IgD-negative memory B cell (primary cell): ENCODE measurements at regions not wholly inside any gene's neighbourhood (a gene's known extent, or its start where the extent isn't known, plus 50 kb on each side); places are given as distances from the start of the nearest gene placed in this dataset.

ENCODE experiments used
- H3K27ac Mint-ChIP-seq, 3 donors: one replicate each; pipeline ENCODE4 v1.8.0; 2020 to 2022; ENCODE audit warnings: mild to moderate bottlenecking in 3 of 3, mixed read lengths in 3 of 3, moderate library complexity in 1 of 3
- H3K27me3 Mint-ChIP-seq: one replicate; pipeline ENCODE4 v1.8.0; 2021; ENCODE audit warnings: mixed read lengths
- H3K36me3 Mint-ChIP-seq: one replicate; pipeline ENCODE4 v1.8.0; 2020; ENCODE audit warnings: mild to moderate bottlenecking, mixed read lengths
- H3K4me1 Mint-ChIP-seq, 3 donors: one replicate each; pipeline ENCODE4 v1.8.0; 2020 to 2022; ENCODE audit warnings: mixed read lengths in 3 of 3, mild to moderate bottlenecking in 1 of 3
- H3K4me3 Mint-ChIP-seq, 4 donors: one replicate each; pipeline ENCODE4 v1.8.0; 2020 to 2022; ENCODE audit warnings: mild to moderate bottlenecking in 4 of 4, mixed read lengths in 4 of 4, moderate library complexity in 3 of 4
- H3K9me3 Mint-ChIP-seq, 3 donors: one replicate each; pipeline ENCODE4 v1.8.0; 2020 to 2021; ENCODE audit warnings: mixed read lengths in 3 of 3, mild to moderate bottlenecking in 1 of 3

- Mint-ChIP-seq H3K27me3 (no peaks in the 10 kb centered on the region), H3K9me3 (peaks cover 0 to 1% (median under 1%) of the 10 kb centered on the region in 3 donors), H3K4me1 (peaks cover 34 to 47% (median 46%) of the 10 kb centered on the region in 3 donors), H3K36me3 (no peaks in the 10 kb centered on the region), H3K4me3 (peak overlapping the region in 1 of 4 donors; percentile 65), H3K27ac (peak overlapping the region in 1 of 3 donors; percentile 78)
These were observed 237.9 kb upstream of the MYO3A start for GRCh38 chr10:25696013-25696708.

GRCh38 chr10:25697412-25697811, 236.6 kb upstream of the MYO3A start:
- Mint-ChIP-seq H3K4me1 (peaks cover 28 to 37% (median 37%) of the 10 kb centered on the region in 3 donors), H3K36me3 (no peaks in the 10 kb centered on the region), H3K27ac (peak overlapping the region in 1 of 3 donors; percentile 11), H3K4me3 (peak overlapping the region in 1 of 4 donors; percentile 33), H3K9me3 (no peaks in the 10 kb centered on the region), H3K27me3 (no peaks in the 10 kb centered on the region)

GRCh38 chr10:25698638-25699037, 235.4 kb upstream of the MYO3A start:
- no peaks in the 10 kb centered on the region for H3K9me3 Mint-ChIP-seq
- H3K27me3 Mint-ChIP-seq: no peaks in the 10 kb centered on the region
- H3K4me1 Mint-ChIP-seq: peaks cover 21 to 28% (median 26%) of the 10 kb centered on the region in 3 donors
- H3K4me3 Mint-ChIP-seq: no peak overlapping the region
- H3K36me3 Mint-ChIP-seq: no peaks in the 10 kb centered on the region
- no peak overlapping the region for H3K27ac Mint-ChIP-seq

- H3K4me3 Mint-ChIP-seq: no peak overlapping the region
- H3K36me3 Mint-ChIP-seq: no peaks in the 10 kb centered on the region
- H3K27me3 Mint-ChIP-seq: no peaks in the 10 kb centered on the region
- no peaks in the 10 kb centered on the region for H3K9me3 Mint-ChIP-seq
- peaks cover 17 to 21% (median 21%) of the 10 kb centered on the region in 3 donors for H3K4me1 Mint-ChIP-seq
- no peak overlapping the region for H3K27ac Mint-ChIP-seq
These were observed 234.4 kb upstream of the MYO3A start for GRCh38 chr10:25699631-25700030.

- Mint-ChIP-seq H3K9me3 (no peaks in the 10 kb centered on the region), H3K4me1 (peaks cover 4 to 7% (median 5%) of the 10 kb centered on the region in 3 donors), H3K4me3 (no peak overlapping the region), H3K36me3 (no peaks in the 10 kb centered on the region), H3K27ac (no peak overlapping the region), H3K27me3 (no peaks in the 10 kb centered on the region)
These were observed 232.4 kb upstream of the MYO3A start for GRCh38 chr10:25701652-25702051.

- H3K4me1 Mint-ChIP-seq: peaks cover 2 to 7% (median 3%) of the 10 kb centered on the region in 3 donors
- H3K9me3 Mint-ChIP-seq: no peaks in the 10 kb centered on the region
- H3K4me3 Mint-ChIP-seq: no peak overlapping the region
- no peaks in the 10 kb centered on the region for H3K27me3 Mint-ChIP-seq
- no peaks in the 10 kb centered on the region for H3K36me3 Mint-ChIP-seq
- no peak overlapping the region for H3K27ac Mint-ChIP-seq
These were observed 229.4 kb upstream of the MYO3A start for GRCh38 chr10:25704622-25705021.

- no peak overlapping the region for H3K27ac Mint-ChIP-seq
- no peak overlapping the region for H3K4me3 Mint-ChIP-seq
- no peaks in the 10 kb centered on the region for H3K9me3 Mint-ChIP-seq
These were observed 226.5 kb upstream of the MYO3A start for GRCh38 chr10:25707572-25707971.

GRCh38 chr10:25707976-25708671, 225.9 kb upstream of the MYO3A start:
- peaks cover 0 to 1% (median 0%) of the 10 kb centered on the region in 3 donors for H3K4me1 Mint-ChIP-seq
- peaks cover 8% of the 10 kb centered on the region for H3K27me3 Mint-ChIP-seq
- H3K4me3 Mint-ChIP-seq: no peak overlapping the region
- H3K27ac Mint-ChIP-seq: peak overlapping the region in 1 of 3 donors; percentile 45
- no peaks in the 10 kb centered on the region for H3K36me3 Mint-ChIP-seq
- H3K9me3 Mint-ChIP-seq: no peaks in the 10 kb centered on the region

More at GRCh38 chr10:25707572-25707971, 226.5 kb upstream of the MYO3A start:
- Mint-ChIP-seq H3K4me1 (peaks cover 0 to 1% (median 0%) of the 10 kb centered on the region in 3 donors), H3K27me3 (peaks cover 8% of the 10 kb centered on the region), H3K36me3 (no peaks in the 10 kb centered on the region)

GRCh38 chr10:25713894-25714240, 220.2 kb upstream of the MYO3A start:
- Mint-ChIP-seq H3K27ac (peak overlapping the region in 1 of 3 donors; percentile 36), H3K27me3 (peaks cover 8% of the 10 kb centered on the region), H3K4me1 (no peaks in the 10 kb centered on the region), H3K4me3 (no peak overlapping the region), H3K36me3 (no peaks in the 10 kb centered on the region), H3K9me3 (no peaks in the 10 kb centered on the region)

GRCh38 chr10:25724241-25724640, 209.8 kb upstream of the MYO3A start:
- H3K9me3 Mint-ChIP-seq: no peaks in the 10 kb centered on the region
- H3K27ac Mint-ChIP-seq: no peak overlapping the region
- peaks cover 0 to 4% (median 2%) of the 10 kb centered on the region in 3 donors for H3K4me1 Mint-ChIP-seq
- no peaks in the 10 kb centered on the region for H3K36me3 Mint-ChIP-seq
- H3K27me3 Mint-ChIP-seq: no peaks in the 10 kb centered on the region
- H3K4me3 Mint-ChIP-seq: no peak overlapping the region

- Mint-ChIP-seq H3K4me3 (no peak overlapping the region), H3K36me3 (no peaks in the 10 kb centered on the region), H3K4me1 (peaks cover 0 to 4% (median 2%) of the 10 kb centered on the region in 3 donors), H3K9me3 (no peaks in the 10 kb centered on the region), H3K27me3 (no peaks in the 10 kb centered on the region), H3K27ac (no peak overlapping the region)
These were observed 207.9 kb upstream of the MYO3A start for GRCh38 chr10:25725917-25726716.

- H3K4me1 Mint-ChIP-seq: no peaks in the 10 kb centered on the region
- H3K4me3 Mint-ChIP-seq: no peak overlapping the region
- no peaks in the 10 kb centered on the region for H3K27me3 Mint-ChIP-seq
- peaks cover 2 to 5% (median 4%) of the 10 kb centered on the region in 3 donors for H3K9me3 Mint-ChIP-seq
- H3K36me3 Mint-ChIP-seq: no peaks in the 10 kb centered on the region
- H3K27ac Mint-ChIP-seq: no peak overlapping the region
These were observed 195.3 kb upstream of the MYO3A start for GRCh38 chr10:25738776-25739175.

- no peaks in the 10 kb centered on the region for H3K4me1 Mint-ChIP-seq
- H3K36me3 Mint-ChIP-seq: no peaks in the 10 kb centered on the region
- H3K4me3 Mint-ChIP-seq: no peak overlapping the region
- H3K27ac Mint-ChIP-seq: no peak overlapping the region
- H3K9me3 Mint-ChIP-seq: peaks cover 0 to 7% (median 0%) of the 10 kb centered on the region in 3 donors
- no peaks in the 10 kb centered on the region for H3K27me3 Mint-ChIP-seq
These were observed 190.2 kb upstream of the MYO3A start for GRCh38 chr10:25743832-25744231.

- H3K4me3 Mint-ChIP-seq: no peak overlapping the region
- H3K27ac Mint-ChIP-seq: no peak overlapping the region
- H3K4me1 Mint-ChIP-seq: no peaks in the 10 kb centered on the region
- H3K9me3 Mint-ChIP-seq: peaks cover 0 to 7% (median 0%) of the 10 kb centered on the region in 3 donors
- H3K27me3 Mint-ChIP-seq: no peaks in the 10 kb centered on the region
- H3K36me3 Mint-ChIP-seq: no peaks in the 10 kb centered on the region
These were observed 189.5 kb upstream of the MYO3A start for GRCh38 chr10:25744574-25744973.

GRCh38 chr10:25745976-25746375, 188.1 kb upstream of the MYO3A start:
- H3K36me3 Mint-ChIP-seq: no peaks in the 10 kb centered on the region
- no peaks in the 10 kb centered on the region for H3K4me1 Mint-ChIP-seq
- no peak overlapping the region for H3K4me3 Mint-ChIP-seq
- no peak overlapping the region for H3K27ac Mint-ChIP-seq
- no peaks in the 10 kb centered on the region for H3K27me3 Mint-ChIP-seq
- peaks cover 0 to 8% (median 0%) of the 10 kb centered on the region in 3 donors for H3K9me3 Mint-ChIP-seq
